IPS-18a (cell line): ENCODE measurements at regions not wholly inside any gene's neighbourhood (a gene's known extent, or its start where the extent isn't known, plus 50 kb on each side); places are given as distances from the start of the nearest gene placed in this dataset.

ENCODE experiments used
- H3K27ac ChIP-seq: one replicate; pipeline ENCODE4 v1.5.1; 2013; ENCODE audit warnings: low read length
- H3K27me3 ChIP-seq: one replicate; pipeline ENCODE4 v1.6.1; 2013; ENCODE audit warnings: mild to moderate bottlenecking, low read length; ENCODE audit not compliant: control insufficient read depth, insufficient read depth
- H3K36me3 ChIP-seq: one replicate; pipeline ENCODE4 v1.6.1; 2013; ENCODE audit warnings: low read depth, low read length; ENCODE audit not compliant: control insufficient read depth
- H3K4me1 ChIP-seq: one replicate; pipeline ENCODE4 v1.6.1; 2013; ENCODE audit warnings: low read depth, low read length; ENCODE audit not compliant: control insufficient read depth
- H3K4me3 ChIP-seq: one replicate; pipeline ENCODE4 v1.5.1; 2013; ENCODE audit warnings: low read length
- H3K9ac ChIP-seq: one replicate; pipeline ENCODE4 v1.6.1; 2013; ENCODE audit warnings: mild to moderate bottlenecking, low read length, moderate library complexity
- H3K9me3 ChIP-seq: one replicate; pipeline ENCODE4 v1.6.1; 2013; ENCODE audit warnings: low read depth, low read length; ENCODE audit not compliant: control insufficient read depth

DNA sequence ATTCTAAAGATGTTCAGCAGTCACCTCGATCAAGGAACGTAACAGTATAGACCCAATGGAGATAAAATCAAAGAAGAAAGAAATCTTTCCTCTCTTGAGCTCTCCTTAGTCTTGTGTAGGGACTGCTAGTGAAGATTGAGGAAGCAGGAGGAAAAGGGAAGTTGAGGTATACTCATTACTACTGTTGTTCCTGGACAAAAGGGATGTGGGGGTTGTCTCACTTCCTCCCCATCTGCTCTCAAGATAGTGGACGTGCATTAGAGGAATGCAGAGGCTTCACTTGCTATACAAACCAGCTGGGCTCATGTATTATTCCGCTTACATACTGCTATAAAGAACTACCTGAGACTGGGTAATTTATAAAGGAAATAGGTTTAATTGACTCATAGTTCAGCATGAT lies 208.9 kb upstream of the ARHGEF9 start:
- Histone ChIP-seq H3K9ac (no peak overlapping the region), H3K27ac (no peak overlapping the region), H3K4me1 (no peaks in the 10 kb centered on the region), H3K9me3 (peaks cover 16% of the 10 kb centered on the region), H3K27me3 (no peaks in the 10 kb centered on the region), H3K36me3 (no peaks in the 10 kb centered on the region), H3K4me3 (no peak overlapping the region)

- H3K9ac ChIP-seq, result no peak overlapping the region
- H3K27ac ChIP-seq, result no peak overlapping the region
- no peaks in the 10 kb centered on the region for H3K4me1 ChIP-seq
- no peaks in the 10 kb centered on the region for H3K27me3 ChIP-seq
- peaks cover 14% of the 10 kb centered on the region for H3K9me3 ChIP-seq
- H3K4me3 ChIP-seq, result no peak overlapping the region
- H3K36me3 ChIP-seq, result no peaks in the 10 kb centered on the region
These were observed 200.9 kb upstream of the ARHGEF9 start for GRCh38 chrX:63985906-63986305.

- H3K9me3 ChIP-seq, result peaks cover 40% of the 10 kb centered on the region
- H3K4me1 ChIP-seq, result no peaks in the 10 kb centered on the region
- no peak overlapping the region for H3K27ac ChIP-seq
- H3K36me3 ChIP-seq, result no peaks in the 10 kb centered on the region
- no peak overlapping the region for H3K4me3 ChIP-seq
- H3K27me3 ChIP-seq, result no peaks in the 10 kb centered on the region
- no peak overlapping the region for H3K9ac ChIP-seq
These were observed 194.5 kb upstream of the ARHGEF9 start for GRCh38 chrX:63979480-63979879.

GRCh38 chrX:63967551-63967950 lies 182.5 kb upstream of the ARHGEF9 start:
- Histone ChIP-seq H3K9me3 (peaks cover 12% of the 10 kb centered on the region), H3K27me3 (no peaks in the 10 kb centered on the region)

GRCh38 chrX:63963095-63963784 lies 178.2 kb upstream of the ARHGEF9 start:
- H3K4me3 ChIP-seq, result no peak overlapping the region
- H3K9me3 ChIP-seq, result peaks cover 14% of the 10 kb centered on the region
- no peak overlapping the region for H3K9ac ChIP-seq

More at GRCh38 chrX:63967551-63967950, 182.5 kb upstream of the ARHGEF9 start:
- no peak overlapping the region for H3K4me3 ChIP-seq
- no peaks in the 10 kb centered on the region for H3K36me3 ChIP-seq
- no peak overlapping the region for H3K27ac ChIP-seq
- H3K4me1 ChIP-seq, result no peaks in the 10 kb centered on the region
- H3K9ac ChIP-seq, result no peak overlapping the region

GRCh38 chrX:63961964-63962363 lies 176.9 kb upstream of the ARHGEF9 start:
- no peaks in the 10 kb centered on the region for H3K36me3 ChIP-seq
- H3K9ac ChIP-seq, result no peak overlapping the region
- peaks cover 19% of the 10 kb centered on the region for H3K9me3 ChIP-seq

More at GRCh38 chrX:63963095-63963784, 178.2 kb upstream of the ARHGEF9 start:
- Histone ChIP-seq H3K27me3 (no peaks in the 10 kb centered on the region), H3K4me1 (peaks cover 3% of the 10 kb centered on the region), H3K36me3 (no peaks in the 10 kb centered on the region), H3K27ac (no peak overlapping the region)

DNA sequence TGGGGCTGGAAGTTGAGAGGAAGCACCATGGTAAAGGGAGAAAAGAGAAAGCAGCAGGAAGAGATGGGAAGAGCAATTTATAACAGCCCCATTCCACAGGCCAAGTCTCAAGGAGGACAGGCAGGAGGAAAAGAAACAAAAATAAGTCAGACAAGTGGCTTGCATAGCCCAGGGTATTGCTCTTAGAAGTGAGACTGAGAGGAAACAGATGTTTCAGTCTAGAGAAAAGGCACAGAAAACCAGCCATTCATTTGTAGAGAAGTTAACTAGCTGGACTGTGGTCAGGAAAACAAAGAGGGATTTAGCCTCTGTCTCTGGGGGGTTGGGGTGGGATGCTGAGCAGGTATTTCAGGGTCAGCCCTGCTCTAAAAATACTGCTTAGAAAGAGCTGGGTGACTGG lies 175.0 kb upstream of the ARHGEF9 start:
- Histone ChIP-seq H3K27ac (no peak overlapping the region), H3K36me3 (no peaks in the 10 kb centered on the region), H3K9ac (no peak overlapping the region), H3K4me3 (no peak overlapping the region), H3K4me1 (peaks cover 3% of the 10 kb centered on the region), H3K9me3 (peaks cover 21% of the 10 kb centered on the region), H3K27me3 (no peaks in the 10 kb centered on the region)

More at GRCh38 chrX:63961964-63962363, 176.9 kb upstream of the ARHGEF9 start:
- Histone ChIP-seq H3K4me3 (no peak overlapping the region), H3K4me1 (peaks cover 3% of the 10 kb centered on the region), H3K27me3 (no peaks in the 10 kb centered on the region), H3K27ac (no peak overlapping the region)

DNA sequence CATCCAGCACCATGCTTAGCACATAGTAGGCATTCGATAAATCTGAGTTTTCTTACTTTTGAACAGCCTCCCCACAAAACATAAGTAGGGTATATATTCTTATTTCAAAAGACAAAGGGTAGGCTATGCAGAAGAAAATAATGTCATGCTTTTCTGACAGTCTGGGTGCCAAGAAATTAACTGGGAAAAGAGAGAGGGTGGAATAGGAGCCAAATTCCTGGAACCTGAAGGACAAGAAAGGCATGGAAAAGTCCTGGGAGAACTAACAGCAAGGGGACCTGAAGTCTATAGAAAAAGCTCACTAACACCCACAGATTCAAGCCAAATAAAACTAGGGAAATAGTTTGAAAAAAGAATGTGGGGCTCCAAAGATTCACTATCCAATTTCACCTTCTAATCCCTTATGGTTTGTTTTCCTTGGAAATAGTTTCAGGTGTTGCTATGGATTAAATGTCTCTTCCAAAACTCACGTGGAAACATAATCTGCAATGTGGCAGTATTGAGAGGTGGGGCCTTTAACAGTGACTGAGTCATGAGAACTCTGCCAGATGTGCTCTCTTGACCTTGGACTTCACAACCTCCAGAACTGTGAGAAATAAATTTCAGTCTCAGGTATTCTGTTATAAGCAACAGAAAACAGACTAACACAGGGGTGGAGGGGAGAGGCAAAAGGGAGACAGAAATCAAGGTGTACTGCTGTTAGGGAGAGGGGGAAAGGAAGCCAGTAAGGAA lies 173.3 kb upstream of the ARHGEF9 start:
- Histone ChIP-seq H3K9ac (no peak overlapping the region), H3K4me3 (no peak overlapping the region), H3K9me3 (peaks cover 29% of the 10 kb centered on the region), H3K27me3 (no peaks in the 10 kb centered on the region), H3K4me1 (peaks cover 3% of the 10 kb centered on the region), H3K36me3 (no peaks in the 10 kb centered on the region), H3K27ac (no peak overlapping the region)

DNA sequence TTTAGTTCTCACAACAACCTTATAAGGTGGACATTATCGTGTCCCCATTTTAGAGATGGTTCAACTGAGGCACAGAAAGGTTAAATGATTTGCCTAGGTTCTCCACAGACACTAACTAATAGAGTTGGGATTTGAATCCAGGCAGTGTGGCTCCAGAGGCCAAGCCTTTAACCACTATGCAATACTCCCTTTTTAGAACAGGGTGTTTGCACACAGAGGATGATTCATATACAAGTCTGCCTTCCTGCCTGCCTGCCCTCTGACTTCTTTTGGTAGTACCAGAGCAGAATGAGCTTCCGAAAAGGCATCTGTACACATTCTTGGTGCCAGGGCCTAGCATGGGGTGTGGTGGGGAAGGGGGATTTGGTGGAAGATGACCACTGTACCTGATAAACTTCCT lies 150.8 kb upstream of the ARHGEF9 start:
- Histone ChIP-seq H3K36me3 (no peaks in the 10 kb centered on the region), H3K27ac (no peak overlapping the region), H3K4me3 (no peak overlapping the region), H3K9me3 (peaks cover 24% of the 10 kb centered on the region), H3K27me3 (no peaks in the 10 kb centered on the region), H3K4me1 (peaks cover 12% of the 10 kb centered on the region), H3K9ac (no peak overlapping the region)

- Histone ChIP-seq H3K36me3 (no peaks in the 10 kb centered on the region), H3K4me1 (peaks cover 12% of the 10 kb centered on the region), H3K27me3 (no peaks in the 10 kb centered on the region)
These were observed 149.8 kb upstream of the ARHGEF9 start for GRCh38 chrX:63934791-63935190.

DNA sequence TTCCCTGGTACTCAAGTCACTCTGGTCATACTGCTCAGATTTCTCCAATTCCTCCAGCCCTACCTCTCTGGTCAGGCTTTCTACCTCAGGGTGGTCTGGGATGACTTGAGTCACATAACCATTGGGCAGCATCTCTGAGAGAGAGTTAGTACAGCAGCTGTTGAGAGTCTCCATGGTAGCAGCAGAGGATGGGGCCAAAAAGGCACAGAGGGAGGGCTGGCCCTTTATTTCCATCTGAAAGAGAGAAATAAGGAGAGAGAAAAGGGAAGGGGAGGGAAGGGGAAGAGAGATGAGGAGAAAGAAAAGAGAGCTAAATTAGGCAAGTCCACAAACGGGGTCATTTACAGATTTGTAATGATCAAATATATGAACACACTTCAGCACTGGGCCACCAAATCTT lies 149.1 kb upstream of the ARHGEF9 start:
- H3K9ac ChIP-seq, result no peak overlapping the region
- no peaks in the 10 kb centered on the region for H3K36me3 ChIP-seq
- H3K4me3 ChIP-seq, result no peak overlapping the region
- H3K9me3 ChIP-seq, result peaks cover 30% of the 10 kb centered on the region
- H3K4me1 ChIP-seq, result peaks cover 12% of the 10 kb centered on the region
- no peaks in the 10 kb centered on the region for H3K27me3 ChIP-seq
- no peak overlapping the region for H3K27ac ChIP-seq

More at GRCh38 chrX:63934791-63935190, 149.8 kb upstream of the ARHGEF9 start:
- H3K27ac ChIP-seq, result no peak overlapping the region
- no peak overlapping the region for H3K9ac ChIP-seq
- H3K4me3 ChIP-seq, result no peak overlapping the region
- H3K9me3 ChIP-seq, result peaks cover 28% of the 10 kb centered on the region

GRCh38 chrX:63932907-63933306 lies 147.9 kb upstream of the ARHGEF9 start:
- Histone ChIP-seq H3K27me3 (no peaks in the 10 kb centered on the region), H3K4me3 (no peak overlapping the region), H3K27ac (no peak overlapping the region), H3K36me3 (no peaks in the 10 kb centered on the region), H3K4me1 (peaks cover 12% of the 10 kb centered on the region), H3K9ac (no peak overlapping the region), H3K9me3 (peaks cover 41% of the 10 kb centered on the region)
